Mesendoderm (in vitro differentiated cells): ENCODE measurements at regions not wholly inside any gene's neighbourhood (a gene's known extent, or its start where the extent isn't known, plus 50 kb on each side); places are given as distances from the start of the nearest gene placed in this dataset.
A peak's percentile ranks its signal among the peaks of the same experiment; 100 is the strongest.

Experiments
- DNase-seq: peaks from one replicate; pipeline ENCODE4 v3.0.0; 2013
- H2AK5ac ChIP-seq: 2 replicates; pipeline ENCODE4 v1.6.1; 2013; ENCODE audit warnings: low read length, inconsistent platforms
- H2BK120ac ChIP-seq: 2 replicates; pipeline ENCODE4 v1.6.1; 2013; ENCODE audit warnings: low read depth, mild to moderate bottlenecking, low read length, moderate library complexity, mixed read lengths
- H2BK15ac ChIP-seq: replicated peaks from 2 replicates; pipeline ENCODE4 v1.6.1; 2013; ENCODE audit warnings: low read depth, mild to moderate bottlenecking, moderate library complexity
- H2BK5ac ChIP-seq: 2 replicates; pipeline ENCODE4 v1.6.1; 2013; ENCODE audit warnings: low read length, inconsistent platforms
- H3K18ac ChIP-seq: 2 replicates; pipeline ENCODE4 v1.6.1; 2013; ENCODE audit warnings: mild to moderate bottlenecking, low read length, mixed read lengths
- H3K23ac ChIP-seq: one replicate; pipeline ENCODE4 v1.6.1; 2013; ENCODE audit warnings: low read length
- H3K27ac ChIP-seq: 2 replicates; pipeline ENCODE4 v1.5.1; 2013; ENCODE audit warnings: low read depth, mild to moderate bottlenecking, inconsistent platforms, low read length, moderate library complexity
- H3K27me3 ChIP-seq: 2 replicates; pipeline ENCODE4 v1.6.1; 2013; ENCODE audit warnings: low read length, control low read depth, mild to moderate bottlenecking, inconsistent platforms; ENCODE audit not compliant: insufficient read depth, poor library complexity
- H3K36me3 ChIP-seq: 2 replicates; pipeline ENCODE4 v1.6.1; 2013; ENCODE audit warnings: low read length, inconsistent platforms; ENCODE audit not compliant: control insufficient read depth, insufficient read depth
- H3K4ac ChIP-seq: one replicate; pipeline ENCODE4 v1.6.1; 2013; ENCODE audit warnings: low read depth, mild to moderate bottlenecking, low read length, moderate library complexity
- H3K4me1 ChIP-seq: 2 replicates; pipeline ENCODE4 v1.6.1; 2013; ENCODE audit warnings: low read depth, low read length, inconsistent platforms; ENCODE audit not compliant: control insufficient read depth
- H3K4me2 ChIP-seq: 2 replicates; pipeline ENCODE4 v1.6.1; 2013; ENCODE audit warnings: low read length
- H3K4me3 ChIP-seq: 2 replicates; pipeline ENCODE4 v1.5.1; 2013; ENCODE audit warnings: mild to moderate bottlenecking, low read length
- H3K56ac ChIP-seq: one replicate; pipeline ENCODE4 v1.6.1; 2013; ENCODE audit warnings: low read length
- H3K79me1 ChIP-seq: 2 replicates; pipeline ENCODE4 v1.6.1; 2013; ENCODE audit warnings: low read length, inconsistent platforms
- H3K79me2 ChIP-seq: 2 replicates; pipeline ENCODE4 v1.6.1; 2013; ENCODE audit warnings: mild to moderate bottlenecking, low read length; ENCODE audit not compliant: control insufficient read depth, insufficient read depth
- H3K9ac ChIP-seq: 2 replicates; pipeline ENCODE4 v1.6.1; 2013; ENCODE audit warnings: low read length, inconsistent platforms
- H4K5ac ChIP-seq: one replicate; pipeline ENCODE4 v1.6.1; 2013; ENCODE audit warnings: low read length
- H4K8ac ChIP-seq: one replicate; pipeline ENCODE4 v1.6.1; 2013; ENCODE audit warnings: low read depth, mild to moderate bottlenecking, control low read depth, low read length, moderate library complexity
- WGBS: extraction: QIAGEN DNeasy Blood & Tissue Kit; methylation state at CpG from one replicate; pipeline ENCODE4 v1.1.7; 2013; ENCODE audit warnings: low lambda C conversion rate, missing lambda C conversion rate; ENCODE audit not compliant: insufficient coverage; ENCODE audit errors: extremely low coverage; 5-methylcytosine and 5-hydroxymethylcytosine counted together

GRCh38 chr3:8210882-8211341 lies 290.7 kb upstream of the LMCD1 start:
- Histone ChIP-seq H3K4me1 (no peaks in the 10 kb centered on the region), H3K23ac (no peak overlapping the region), H3K79me2 (no peaks in the 10 kb centered on the region), H2BK15ac (no peak overlapping the region), H3K4me3 (no peak overlapping the region), H4K8ac (no peak overlapping the region), H3K4me2 (no peak overlapping the region), H2AK5ac (no peak overlapping the region), H2BK5ac (no peak overlapping the region), H3K27ac (no peak overlapping the region), H4K5ac (no peak overlapping the region), H3K36me3 (no peaks in the 10 kb centered on the region), H3K18ac (no peak overlapping the region), H3K56ac (no peak overlapping the region), H3K27me3 (no peaks in the 10 kb centered on the region), H3K79me1 (no peaks in the 10 kb centered on the region), H3K4ac (no peak overlapping the region), H2BK120ac (no peak overlapping the region), H3K9ac (no peak overlapping the region)
- no peak for DNase-seq
- WGBS, result no CpG with 5 or more reads among the region's 2 CpGs

- Histone ChIP-seq H3K4me1 (no peaks in the 10 kb centered on the region), H3K4ac (no peak overlapping the region), H3K27me3 (no peaks in the 10 kb centered on the region), H3K9ac (no peak overlapping the region), H3K27ac (no peak overlapping the region), H3K79me1 (no peaks in the 10 kb centered on the region), H3K79me2 (no peaks in the 10 kb centered on the region), H3K4me3 (no peak overlapping the region), H4K8ac (no peak overlapping the region), H3K56ac (no peak overlapping the region), H2BK5ac (no peak overlapping the region), H2AK5ac (no peak overlapping the region), H3K23ac (no peak overlapping the region), H3K36me3 (no peaks in the 10 kb centered on the region), H3K4me2 (no peak overlapping the region), H4K5ac (no peak overlapping the region), H3K18ac (no peak overlapping the region), H2BK120ac (no peak overlapping the region), H2BK15ac (no peak overlapping the region)
- WGBS, result no CpG with 5 or more reads among the region's 4 CpGs
- peak; percentile 70 for DNase-seq
Observed at GRCh38 chr3:8212794-8213193, 288.8 kb upstream of the LMCD1 start.

GRCh38 chr3:8213286-8213685 lies 288.3 kb upstream of the LMCD1 start:
- H3K56ac ChIP-seq, result no peak overlapping the region
- H2BK5ac ChIP-seq, result no peak overlapping the region
- peak overlapping the region; percentile 43 for H2BK15ac ChIP-seq
- no peaks in the 10 kb centered on the region for H3K79me2 ChIP-seq
- H4K5ac ChIP-seq, result no peak overlapping the region
- no peak overlapping the region for H3K4me2 ChIP-seq
- no peak overlapping the region for H3K27ac ChIP-seq
- no peak overlapping the region for H4K8ac ChIP-seq
- no peak overlapping the region for H3K9ac ChIP-seq
- no peaks in the 10 kb centered on the region for H3K79me1 ChIP-seq
- H3K27me3 ChIP-seq, result no peaks in the 10 kb centered on the region
- no peak overlapping the region for H3K23ac ChIP-seq
- no peak overlapping the region for H2AK5ac ChIP-seq
- no peaks in the 10 kb centered on the region for H3K4me1 ChIP-seq
- H3K36me3 ChIP-seq, result no peaks in the 10 kb centered on the region
- no peak overlapping the region for H2BK120ac ChIP-seq
- no CpG with 5 or more reads among the region's 1 CpG for WGBS
- H3K4ac ChIP-seq, result no peak overlapping the region
- DNase-seq, result no peak
- no peak overlapping the region for H3K18ac ChIP-seq
- no peak overlapping the region for H3K4me3 ChIP-seq

- no peak overlapping the region for H3K18ac ChIP-seq
- WGBS, result 100% methylated on average over 1 of the region's 3 CpGs
Observed at GRCh38 chr3:8215821-8216220, 285.8 kb upstream of the LMCD1 start.

GRCh38 chr3:8218353-8218940 lies 283.2 kb upstream of the LMCD1 start:
- H3K18ac ChIP-seq, result no peak overlapping the region
- no peak overlapping the region for H3K4me2 ChIP-seq
- H3K56ac ChIP-seq, result no peak overlapping the region
- H2BK15ac ChIP-seq, result no peak overlapping the region
- no peaks in the 10 kb centered on the region for H3K27me3 ChIP-seq
- no peak overlapping the region for H2BK5ac ChIP-seq
- DNase-seq, result no peak
- H3K27ac ChIP-seq, result no peak overlapping the region
- no peak overlapping the region for H4K5ac ChIP-seq
- H3K79me2 ChIP-seq, result no peaks in the 10 kb centered on the region
- no peak overlapping the region for H2BK120ac ChIP-seq
- H3K4me3 ChIP-seq, result no peak overlapping the region
- H3K9ac ChIP-seq, result no peak overlapping the region
- no peak overlapping the region for H3K4ac ChIP-seq
- no peak overlapping the region for H2AK5ac ChIP-seq
- H3K36me3 ChIP-seq, result no peaks in the 10 kb centered on the region
- no peak overlapping the region for H3K23ac ChIP-seq
- H4K8ac ChIP-seq, result no peak overlapping the region
- no peaks in the 10 kb centered on the region for H3K4me1 ChIP-seq
- no CpG with 5 or more reads among the region's 7 CpGs for WGBS
- no peaks in the 10 kb centered on the region for H3K79me1 ChIP-seq

More at GRCh38 chr3:8215821-8216220, 285.8 kb upstream of the LMCD1 start:
- Histone ChIP-seq H3K27me3 (no peaks in the 10 kb centered on the region), H2BK120ac (no peak overlapping the region), H4K5ac (no peak overlapping the region), H3K9ac (no peak overlapping the region), H4K8ac (no peak overlapping the region), H2BK5ac (no peak overlapping the region), H3K4me2 (no peak overlapping the region), H3K4ac (no peak overlapping the region), H3K27ac (no peak overlapping the region), H3K79me2 (no peaks in the 10 kb centered on the region), H3K4me3 (no peak overlapping the region), H3K56ac (no peak overlapping the region), H2BK15ac (no peak overlapping the region), H3K36me3 (no peaks in the 10 kb centered on the region), H3K4me1 (no peaks in the 10 kb centered on the region), H3K79me1 (no peaks in the 10 kb centered on the region), H2AK5ac (no peak overlapping the region), H3K23ac (no peak overlapping the region)
- DNase-seq, result no peak

GRCh38 chr3:8220291-8220690 lies 281.3 kb upstream of the LMCD1 start:
- Histone ChIP-seq H4K8ac (no peak overlapping the region), H3K56ac (no peak overlapping the region), H3K79me1 (no peaks in the 10 kb centered on the region), H4K5ac (no peak overlapping the region), H3K18ac (no peak overlapping the region), H3K27ac (no peak overlapping the region), H3K4me2 (no peak overlapping the region), H2BK120ac (no peak overlapping the region), H3K4ac (no peak overlapping the region), H3K27me3 (no peaks in the 10 kb centered on the region), H3K36me3 (no peaks in the 10 kb centered on the region), H3K4me3 (no peak overlapping the region), H2AK5ac (no peak overlapping the region), H3K9ac (no peak overlapping the region), H2BK5ac (no peak overlapping the region), H3K23ac (no peak overlapping the region), H2BK15ac (no peak overlapping the region), H3K79me2 (no peaks in the 10 kb centered on the region), H3K4me1 (no peaks in the 10 kb centered on the region)
- DNase-seq, result no peak
